GM13976 (cell line): ENCODE measurements at regions not wholly inside any gene's neighbourhood (a gene's known extent, or its start where the extent isn't known, plus 50 kb on each side); places are given as distances from the start of the nearest gene placed in this dataset.
"Not testable (repeated sequence)": the region's sequence is repeated elsewhere in the genome, so short reads cannot be mapped to it uniquely, and the experiment has no call there.

Source experiments
- DNase-seq: peaks from one replicate; pipeline ENCODE4 v3.0.0; 2012; ENCODE audit warnings: low spot score
- CTCF ChIP-seq: IDR thresholded peaks from 2 replicates; pipeline ENCODE4 v1.5.1; 2012; ENCODE audit warnings: borderline replicate concordance, mild to moderate bottlenecking; ENCODE audit not compliant: insufficient read depth; ENCODE audit errors: extremely low read depth, missing control alignments, control extremely low read depth
- in situ Hi-C: fragments of 300-500 bp; cut with MboI; formaldehyde crosslinking; loops from one replicate; pipeline ENCODE4 v1.12.0; 2022; ENCODE audit warnings: low sequenced_read_pairs, mixed read lengths, inconsistent platforms; ENCODE audit not compliant: unreplicated experiment

DNA sequence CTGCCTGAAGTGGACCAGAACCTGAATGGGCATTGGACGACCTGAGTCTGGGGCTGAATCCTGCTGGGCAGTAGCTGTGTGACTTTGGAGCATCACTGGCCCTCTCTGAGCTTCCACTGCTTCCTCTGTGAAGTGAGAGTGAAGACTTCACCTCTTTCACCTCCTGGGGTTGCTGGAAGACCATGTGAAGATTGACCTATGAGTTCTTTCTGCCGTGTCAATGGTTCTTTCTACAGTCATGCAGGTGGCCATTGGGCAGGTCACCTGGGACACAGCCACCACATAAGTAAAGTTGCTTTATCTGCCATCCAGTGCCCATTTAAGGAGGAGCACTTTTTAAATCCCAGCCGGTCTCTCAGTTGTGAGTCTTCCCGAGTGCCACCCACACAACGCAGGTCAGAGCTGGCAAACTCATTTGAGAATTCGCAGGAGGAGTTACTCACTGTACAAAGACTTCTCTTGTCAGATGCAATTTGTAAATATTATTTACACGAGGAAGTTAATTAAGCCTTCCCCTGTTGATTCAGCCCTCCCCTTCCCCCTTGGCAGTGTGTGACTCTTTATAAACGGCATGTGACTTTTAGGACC, 74.8 kb upstream of the TCL1B start:
- in situ Hi-C loops, result no loop called here
- TF ChIP-seq CTCF, result no peak
- no peak for DNase-seq

DNA sequence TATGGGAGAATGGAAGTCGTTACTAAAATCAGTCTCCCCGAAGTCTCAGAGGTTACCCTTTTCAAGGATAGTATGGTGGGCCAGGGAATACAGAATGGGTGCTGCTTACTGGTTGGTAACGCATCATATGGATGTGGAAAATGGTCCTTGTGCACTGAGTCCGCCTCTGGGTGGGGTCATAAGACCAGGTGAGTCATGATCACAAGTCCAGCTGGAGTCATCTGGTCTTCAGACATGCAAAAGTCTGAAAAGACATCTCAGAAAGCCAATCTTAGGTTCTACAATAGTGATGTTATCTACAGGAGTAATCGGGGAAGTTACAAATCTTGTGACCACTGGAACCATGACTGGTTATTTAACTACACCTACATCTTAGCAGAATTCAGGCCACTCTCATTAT, 71.9 kb upstream of the TCL1B start:
- no peak for DNase-seq
- TF ChIP-seq CTCF, result peak; percentile 24
- in situ Hi-C loops, result no loop called here

- DNase-seq, result no peak
- in situ Hi-C loops, result no loop called here
- no peak for TF ChIP-seq CTCF
Observed at GRCh38 chr14:95616745-95617144, 69.5 kb upstream of the TCL1B start.

DNA sequence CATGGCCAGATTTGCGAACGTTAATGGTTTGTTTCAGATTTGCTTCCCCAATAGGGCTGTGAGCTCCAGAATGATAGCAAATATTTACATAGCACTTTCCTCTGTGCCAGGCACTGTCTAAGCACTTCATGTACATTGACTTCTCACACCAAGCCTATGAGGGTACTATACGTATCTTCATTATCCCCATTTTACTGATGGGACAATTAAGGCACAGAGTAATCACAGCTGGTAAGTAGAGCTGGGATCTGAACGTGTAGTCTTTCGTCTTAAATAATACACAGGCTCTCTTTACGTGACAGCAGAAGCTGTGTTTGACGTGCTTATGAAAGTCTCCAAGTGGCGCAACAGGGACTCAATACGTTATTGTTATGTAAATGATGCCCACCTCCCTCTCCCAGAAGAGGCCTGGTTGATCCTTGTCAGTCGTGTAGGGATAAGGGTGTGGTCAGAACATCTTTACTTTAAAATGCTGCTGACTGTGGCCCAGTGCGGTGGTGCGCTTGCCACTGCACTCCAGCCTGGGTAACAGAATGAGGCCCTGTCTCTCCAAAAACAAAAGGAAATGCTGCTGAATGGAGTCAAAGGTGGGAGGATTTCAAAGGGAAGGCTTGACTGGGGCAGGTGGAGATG, 66.3 kb upstream of the TCL1B start:
- in situ Hi-C loops, result no loop called here
- DNase-seq, result no peak
- TF ChIP-seq CTCF, result no peak

DNA sequence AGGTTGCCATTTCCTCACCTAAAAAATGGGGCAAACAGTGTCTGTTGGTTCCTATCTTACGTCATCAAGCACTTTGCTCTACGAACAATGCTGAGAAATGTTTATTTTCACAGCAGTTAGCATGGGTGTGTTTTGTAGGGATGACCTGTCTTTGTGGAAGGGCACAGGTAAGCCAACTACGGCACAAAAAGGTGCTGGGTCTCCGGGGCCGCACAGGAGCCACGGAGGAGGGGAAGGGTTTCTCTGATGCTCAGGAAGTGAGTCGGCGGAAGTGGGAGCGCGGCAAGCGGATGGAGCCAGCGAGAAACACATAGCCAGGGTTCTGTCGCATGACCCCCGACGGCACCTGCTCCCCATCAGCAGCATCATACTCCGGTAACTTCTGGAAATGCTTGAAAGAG, 65.6 kb upstream of the TCL1B start:
- no peak for DNase-seq
- TF ChIP-seq CTCF, result no peak
- in situ Hi-C loops, result no loop called here

- in situ Hi-C loops, result no loop called here
- no peak for DNase-seq
- TF ChIP-seq CTCF, result no peak
Observed at GRCh38 chr14:95623195-95623594, 63.0 kb upstream of the TCL1B start.

- in situ Hi-C loops, DNase-seq: not testable (repeated sequence)
Observed at GRCh38 chr14:95625710-95626109, 60.5 kb upstream of the TCL1B start.
